ENCODE measurements at regions not wholly inside any gene's neighbourhood (a gene's known extent, or its start where the extent isn't known, plus 50 kb on each side); places are given as distances from the start of the nearest gene placed in this dataset.
"Not testable (repeated sequence)": the region's sequence is repeated elsewhere in the genome, so short reads cannot be mapped to it uniquely, and the experiment has no call there.

- no peak for DNase-seq
Measured at GRCh38 chr1:82790556-82790955, 989.8 kb downstream of the ADGRL2 start.

GRCh38 chr1:82788660-82789059, 987.9 kb downstream of the ADGRL2 start:
- no peak for DNase-seq

- DNase-seq = no peak
Measured at GRCh38 chr1:82788038-82788437, 987.3 kb downstream of the ADGRL2 start.

- no peak for DNase-seq
Measured at GRCh38 chr1:82786883-82787282, 986.1 kb downstream of the ADGRL2 start.

GRCh38 chr1:82785268-82785790, 984.6 kb downstream of the ADGRL2 start:
- no peak for DNase-seq

- no peak for DNase-seq
Measured at GRCh38 chr1:82783044-82783443, 982.3 kb downstream of the ADGRL2 start.

- no peak for DNase-seq
Measured at GRCh38 chr1:82782599-82782998, 981.9 kb downstream of the ADGRL2 start.

- DNase-seq = no peak
Measured at GRCh38 chr1:82778612-82779011, 977.9 kb downstream of the ADGRL2 start.

GRCh38 chr1:82777240-82777639, 976.5 kb downstream of the ADGRL2 start:
- DNase-seq = no peak

- DNase-seq = not testable (repeated sequence)
Measured at GRCh38 chr1:82776730-82777129, 976.0 kb downstream of the ADGRL2 start.

GRCh38 chr1:82775406-82776000, 974.8 kb downstream of the ADGRL2 start:
- no peak for DNase-seq

GRCh38 chr1:82762829-82763532, 962.2 kb downstream of the ADGRL2 start:
- DNase-seq = no peak

- no peak for DNase-seq
Measured at GRCh38 chr1:82759035-82759434, 958.3 kb downstream of the ADGRL2 start.

GRCh38 chr1:82755671-82756070, 954.9 kb downstream of the ADGRL2 start:
- DNase-seq = no peak

- DNase-seq = no peak
Measured at GRCh38 chr1:82755191-82755590, 954.5 kb downstream of the ADGRL2 start.

- no peak for DNase-seq
Measured at GRCh38 chr1:82752046-82752445, 951.3 kb downstream of the ADGRL2 start.

GRCh38 chr1:82733645-82734044, 932.9 kb downstream of the ADGRL2 start:
- no peak for DNase-seq

- DNase-seq = no peak
Measured at GRCh38 chr1:82731216-82731615, 930.5 kb downstream of the ADGRL2 start.

- no peak for DNase-seq
Measured at GRCh38 chr1:82728206-82728605, 927.5 kb downstream of the ADGRL2 start.

GRCh38 chr1:82724246-82724645, 923.5 kb downstream of the ADGRL2 start:
- no peak for DNase-seq

GRCh38 chr1:82722608-82723007, 921.9 kb downstream of the ADGRL2 start:
- no peak for DNase-seq

GRCh38 chr1:82721702-82722101, 921.0 kb downstream of the ADGRL2 start:
- DNase-seq = no peak

GRCh38 chr1:82718719-82719419, 918.1 kb downstream of the ADGRL2 start:
- no peak for DNase-seq

- no peak for DNase-seq
Measured at GRCh38 chr1:82710091-82710490, 909.4 kb downstream of the ADGRL2 start.
